Ascending aorta (tissue), 2 donors: ENCODE measurements at regions not wholly inside any gene's neighbourhood (a gene's known extent, or its start where the extent isn't known, plus 50 kb on each side); places are given as distances from the start of the nearest gene placed in this dataset.
"Not testable (repeated sequence)": the region's sequence is repeated elsewhere in the genome, so short reads cannot be mapped to it uniquely, and the experiment has no call there.

ENCODE experiments used
- DNase-seq, 2 donors: peaks; one replicate each; pipeline ENCODE4 v3.0.0-alpha.2; 2019; ENCODE audit warnings: low spot score in 2 of 2
- H3K27ac ChIP-seq, 2 donors: fragments of 200-600 bp; sonication (generic); one replicate each; pipeline ENCODE4 v1.5.1; 2016 to 2017; ENCODE audit warnings: mild to moderate bottlenecking in 1 of 2
- H3K27me3 ChIP-seq: fragments of 200-600 bp; sonication (generic); one replicate; pipeline ENCODE4 v1.5.1; 2017
- H3K36me3 ChIP-seq, 2 donors: fragments of 200-600 bp; sonication (generic); one replicate each; pipeline ENCODE4 v1.5.1; 2016
- H3K4me1 ChIP-seq, 2 donors: fragments of 200-600 bp; sonication (generic); one replicate each; pipeline ENCODE4 v1.5.1; 2016 to 2017; ENCODE audit warnings: mild to moderate bottlenecking in 1 of 2
- H3K4me3 ChIP-seq, 2 donors: fragments of 200-600 bp; sonication (generic); one replicate each; pipeline ENCODE4 v1.5.1; 2016 to 2017; ENCODE audit warnings: mild to moderate bottlenecking in 1 of 2
- H3K9me3 ChIP-seq, 2 donors: fragments of 200-600 bp; sonication (generic); one replicate each; pipeline ENCODE4 v1.5.1; 2016
- CTCF ChIP-seq, 3 experiments: fragments of 200-600 bp in 2 of 3; fragments of 450-650 bp in 1 of 3; sonication (generic) in 2 of 3; IDR thresholded peaks; one replicate each; pipeline ENCODE4 v1.5.1; 2016 to 2019; ENCODE audit warnings: antibody characterized with exemption in 3 of 3, mild to moderate bottlenecking in 1 of 3, moderate library complexity in 1 of 3
- intact Hi-C: fragments of 100-400 bp; cut with DNase I; formaldehyde crosslinking; loops from one replicate; pipeline ENCODE4 v1.15.1; 2023

GRCh38 chr10:105733924-105734323 is 1092.8 kb downstream of the SORCS3 start:
- no peaks in the 10 kb centered on the region for H3K4me1 ChIP-seq
- no peaks in the 10 kb centered on the region for H3K9me3 ChIP-seq
- DNase-seq: no peak
- H3K4me3 ChIP-seq: no peak overlapping the region
- H3K36me3 ChIP-seq: no peaks in the 10 kb centered on the region
- no peak for TF ChIP-seq CTCF (IDR thresholded peaks at IDR 0.05)
- H3K27ac ChIP-seq: no peak overlapping the region
- no peaks in the 10 kb centered on the region for H3K27me3 ChIP-seq
- intact Hi-C loops: no loop called here

- intact Hi-C loops: no loop called here
- DNase-seq: no peak
- no peak overlapping the region for H3K27ac ChIP-seq
- no peak for TF ChIP-seq CTCF (IDR thresholded peaks at IDR 0.05)
- H3K9me3 ChIP-seq: no peaks in the 10 kb centered on the region
- H3K4me1 ChIP-seq: no peaks in the 10 kb centered on the region
- no peaks in the 10 kb centered on the region for H3K27me3 ChIP-seq
- no peaks in the 10 kb centered on the region for H3K36me3 ChIP-seq
- H3K4me3 ChIP-seq: no peak overlapping the region
Observed at GRCh38 chr10:105729428-105729827, 1088.3 kb downstream of the SORCS3 start.

GRCh38 chr10:105727586-105727985 is 1086.5 kb downstream of the SORCS3 start:
- H3K4me3 ChIP-seq, intact Hi-C loops, DNase-seq, H3K27me3 ChIP-seq, H3K36me3 ChIP-seq, H3K9me3 ChIP-seq, H3K27ac ChIP-seq, H3K4me1 ChIP-seq: not testable (repeated sequence)

GRCh38 chr10:105727131-105727530 is 1086.0 kb downstream of the SORCS3 start:
- intact Hi-C loops: no loop called here
- Histone ChIP-seq H3K36me3 (no peaks in the 10 kb centered on the region), H3K4me1 (no peaks in the 10 kb centered on the region), H3K27ac (no peak overlapping the region), H3K4me3 (no peak overlapping the region), H3K27me3 (no peaks in the 10 kb centered on the region), H3K9me3 (no peaks in the 10 kb centered on the region)
- no peak for TF ChIP-seq CTCF (IDR thresholded peaks at IDR 0.05)
- DNase-seq: no peak

- Histone ChIP-seq H3K9me3 (no peaks in the 10 kb centered on the region), H3K27me3 (no peaks in the 10 kb centered on the region), H3K4me1 (no peaks in the 10 kb centered on the region), H3K27ac (no peak overlapping the region), H3K36me3 (no peaks in the 10 kb centered on the region), H3K4me3 (no peak overlapping the region)
- intact Hi-C loops: no loop called here
- no peak for DNase-seq
- no peak for TF ChIP-seq CTCF (IDR thresholded peaks at IDR 0.05)
Observed at GRCh38 chr10:105726149-105726548, 1085.1 kb downstream of the SORCS3 start.

GRCh38 chr10:105725007-105725406 is 1083.9 kb downstream of the SORCS3 start:
- H3K27ac ChIP-seq: no peak overlapping the region
- no peaks in the 10 kb centered on the region for H3K36me3 ChIP-seq
- no peaks in the 10 kb centered on the region for H3K9me3 ChIP-seq
- no peak for TF ChIP-seq CTCF (IDR thresholded peaks at IDR 0.05)
- H3K27me3 ChIP-seq: no peaks in the 10 kb centered on the region
- intact Hi-C loops: no loop called here
- H3K4me3 ChIP-seq: no peak overlapping the region
- no peak for DNase-seq
- no peaks in the 10 kb centered on the region for H3K4me1 ChIP-seq
